Loucy (cell line): ENCODE measurements at regions not wholly inside any gene's neighbourhood (a gene's known extent, or its start where the extent isn't known, plus 50 kb on each side); places are given as distances from the start of the nearest gene placed in this dataset.

Source experiments
- H2AFZ ChIP-seq: fragments of 200-600 bp; sonication (generic); 2 replicates; pipeline ENCODE4 v1.6.0; 2016; ENCODE audit warnings: antibody characterized with exemption, mild to moderate bottlenecking, low read length, moderate library complexity
- H3F3A ChIP-seq: fragments of 200-600 bp; 2 replicates; pipeline ENCODE4 v1.6.0; 2016; ENCODE audit warnings: antibody characterized with exemption, low read depth, mild to moderate bottlenecking
- H3K27me3 ChIP-seq: fragments of 200-600 bp; sonication (generic); 2 replicates; pipeline ENCODE4 v1.6.1; 2014; ENCODE audit warnings: low read length, mild to moderate bottlenecking; ENCODE audit not compliant: insufficient read depth, poor library complexity, severe bottlenecking
- H3K36me3 ChIP-seq: fragments of 200-600 bp; sonication (generic); 2 replicates; pipeline ENCODE4 v1.6.1; 2016; ENCODE audit warnings: low read length; ENCODE audit not compliant: insufficient read depth
- H3K4me1 ChIP-seq: fragments of 200-600 bp; sonication (generic); 2 replicates; pipeline ENCODE4 v1.5.1; 2014; ENCODE audit warnings: low read length, mild to moderate bottlenecking; ENCODE audit not compliant: insufficient read depth, poor library complexity, severe bottlenecking
- H3K4me2 ChIP-seq: fragments of 200-600 bp; sonication (generic); 2 replicates; pipeline ENCODE4 v1.6.0; 2014; ENCODE audit warnings: antibody characterized with exemption, low read length, low read depth, mild to moderate bottlenecking; ENCODE audit not compliant: poor library complexity, severe bottlenecking
- H3K4me3 ChIP-seq: fragments of 200-600 bp; sonication (generic); 2 replicates; pipeline ENCODE4 v1.5.1; 2014; ENCODE audit warnings: low read length, mild to moderate bottlenecking, mixed read lengths; ENCODE audit not compliant: poor library complexity, severe bottlenecking
- H3K79me2 ChIP-seq: fragments of 200-600 bp; sonication (generic); 2 replicates; pipeline ENCODE4 v1.6.1; 2014; ENCODE audit warnings: low read length; ENCODE audit not compliant: insufficient read depth
- H3K9ac ChIP-seq: fragments of 200-600 bp; sonication (generic); 2 replicates; pipeline ENCODE4 v1.6.0; 2014; ENCODE audit warnings: mild to moderate bottlenecking, low read depth, low read length, moderate library complexity; ENCODE audit not compliant: poor library complexity, severe bottlenecking
- H3K9me2 ChIP-seq: fragments of 200-600 bp; sonication (generic); replicated peaks from 2 replicates; pipeline ENCODE4 v1.6.1; 2016; ENCODE audit warnings: low read depth, low read length, mixed read lengths
- H3K9me3 ChIP-seq: fragments of 200-600 bp; sonication (generic); 2 replicates; pipeline ENCODE4 v1.6.1; 2014; ENCODE audit warnings: mild to moderate bottlenecking, antibody characterized with exemption, low read length, low read depth; ENCODE audit not compliant: insufficient read depth
- H4K20me1 ChIP-seq: fragments of 200-600 bp; sonication (generic); 2 replicates; pipeline ENCODE4 v1.6.0; 2014; ENCODE audit warnings: antibody characterized with exemption, low read length, mild to moderate bottlenecking; ENCODE audit not compliant: insufficient read depth, poor library complexity, severe bottlenecking
- CTCF ChIP-seq: fragments of 200-600 bp; sonication (generic); conservative IDR thresholded peaks from 2 replicates; pipeline ENCODE4 v1.5.1; 2014; ENCODE audit warnings: mild to moderate bottlenecking, antibody characterized with exemption, low read length
- EZH2phosphoT487 ChIP-seq: fragments of 200-600 bp; IDR thresholded peaks from 2 replicates; pipeline ENCODE4 v1.6.1; 2018; ENCODE audit warnings: antibody characterized with exemption, mild to moderate bottlenecking, moderate library complexity, borderline replicate concordance

- H3F3A ChIP-seq = no peaks in the 10 kb centered on the region
- no peaks in the 10 kb centered on the region for H4K20me1 ChIP-seq
- TF ChIP-seq CTCF (no peak), EZH2phosphoT487 (no peak)
- no peak overlapping the region for H3K4me2 ChIP-seq
- no peaks in the 10 kb centered on the region for H3K9me2 ChIP-seq
- H2AFZ ChIP-seq = no peak overlapping the region
- H3K4me3 ChIP-seq = no peak overlapping the region
- no peaks in the 10 kb centered on the region for H3K9me3 ChIP-seq
- no peaks in the 10 kb centered on the region for H3K79me2 ChIP-seq
- no peaks in the 10 kb centered on the region for H3K36me3 ChIP-seq
- H3K9ac ChIP-seq = no peak overlapping the region
- no peaks in the 10 kb centered on the region for H3K27me3 ChIP-seq
- no peaks in the 10 kb centered on the region for H3K4me1 ChIP-seq
These were observed 619.4 kb downstream of the VRK1 start for GRCh38 chr14:97416550-97416949.

GRCh38 chr14:97417331-97417730 is 620.1 kb downstream of the VRK1 start:
- Histone ChIP-seq H3K4me3 (no peak overlapping the region), H4K20me1 (no peaks in the 10 kb centered on the region), H3K9ac (no peak overlapping the region), H3K79me2 (no peaks in the 10 kb centered on the region), H3K4me2 (no peak overlapping the region), H3K9me3 (no peaks in the 10 kb centered on the region), H3K27me3 (no peaks in the 10 kb centered on the region), H2AFZ (no peak overlapping the region), H3K36me3 (no peaks in the 10 kb centered on the region), H3F3A (no peaks in the 10 kb centered on the region), H3K9me2 (no peaks in the 10 kb centered on the region), H3K4me1 (no peaks in the 10 kb centered on the region)
- no peak for TF ChIP-seq EZH2phosphoT487
- TF ChIP-seq CTCF = no peak

- Histone ChIP-seq H3K9ac (no peak overlapping the region), H3K9me3 (no peaks in the 10 kb centered on the region), H3K27me3 (no peaks in the 10 kb centered on the region), H2AFZ (no peak overlapping the region), H3F3A (no peaks in the 10 kb centered on the region), H3K4me2 (no peak overlapping the region), H3K79me2 (no peaks in the 10 kb centered on the region), H3K9me2 (no peaks in the 10 kb centered on the region), H3K4me1 (no peaks in the 10 kb centered on the region), H3K36me3 (no peaks in the 10 kb centered on the region), H4K20me1 (no peaks in the 10 kb centered on the region), H3K4me3 (no peak overlapping the region)
- TF ChIP-seq EZH2phosphoT487 (no peak), CTCF (no peak)
These were observed 623.0 kb downstream of the VRK1 start for GRCh38 chr14:97420211-97420610.
